ENCODE measurements at regions not wholly inside any gene's neighbourhood (a gene's known extent, or its start where the extent isn't known, plus 50 kb on each side); places are given as distances from the start of the nearest gene placed in this dataset.
"Not testable (repeated sequence)": the region's sequence is repeated elsewhere in the genome, so short reads cannot be mapped to it uniquely, and the experiment has no call there.

DNA sequence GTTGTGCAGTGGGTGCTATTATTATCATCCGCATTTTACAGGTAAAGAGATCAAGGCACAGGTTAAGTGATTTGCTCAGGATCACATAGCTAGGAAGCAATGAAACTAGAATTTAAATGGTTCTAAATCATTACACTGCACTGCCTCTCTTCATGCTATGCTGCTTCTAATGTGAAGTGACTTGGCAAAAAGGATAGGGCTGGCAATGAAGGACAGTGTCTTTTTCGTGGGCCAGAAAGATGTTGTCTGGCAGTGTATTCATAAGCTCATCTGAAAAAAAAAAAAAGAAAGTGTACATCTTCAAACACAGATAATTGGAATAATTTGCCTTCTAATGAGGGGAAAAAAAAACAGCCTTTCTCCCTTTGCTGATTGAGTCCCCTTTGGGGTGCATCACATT lies 132.2 kb upstream of the FUNDC1 start:
- DNase-seq (ENCODE audit: low spot score), result no peak

DNA sequence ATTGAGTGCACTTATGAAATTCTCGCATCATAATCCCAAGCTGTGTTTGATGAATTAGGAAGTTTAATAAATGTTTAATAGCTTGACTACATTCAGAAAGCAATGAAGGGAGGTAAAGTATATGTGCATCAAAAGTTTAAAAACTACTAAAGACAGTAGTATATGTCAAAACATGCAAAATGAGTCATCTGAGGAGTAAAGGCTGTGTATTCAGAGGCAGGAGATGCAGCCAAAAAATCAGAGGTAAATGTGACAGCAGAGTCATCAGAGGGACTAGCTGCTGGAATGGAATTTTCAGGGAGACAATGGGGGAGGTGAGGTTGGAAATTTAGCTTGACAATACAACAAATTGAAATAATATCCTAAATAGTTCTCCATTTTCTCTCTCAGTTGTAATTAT lies 127.0 kb upstream of the FUNDC1 start:
- no peak for DNase-seq (ENCODE audit: low spot score)

GRCh38 chrX:44667771-44668170 lies 125.1 kb upstream of the FUNDC1 start:
- no peak for DNase-seq (ENCODE audit: low spot score)

DNA sequence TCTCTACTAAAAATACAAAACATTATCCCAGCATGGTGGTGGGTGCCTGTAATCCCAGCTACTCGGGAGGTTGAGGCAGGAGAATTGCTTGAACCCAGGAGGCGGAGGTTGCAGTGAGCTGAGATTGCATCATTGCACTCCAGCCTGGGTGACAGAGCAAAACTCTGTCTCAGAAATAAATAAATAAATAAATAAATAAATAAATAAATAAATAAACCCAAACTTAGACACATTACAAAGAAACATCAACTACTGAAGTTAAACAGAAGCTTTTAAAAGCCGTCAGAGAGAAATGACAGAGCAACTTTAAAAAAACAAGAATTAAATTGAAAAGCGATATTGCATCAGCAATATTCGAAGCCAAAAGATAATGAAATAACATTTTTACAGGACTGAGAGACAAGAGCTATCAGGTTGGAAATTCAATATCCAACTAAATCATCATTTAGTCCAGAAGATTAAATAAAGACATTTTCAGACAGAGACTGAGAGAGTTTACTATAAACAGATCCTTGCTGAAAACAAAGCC lies 115.1 kb upstream of the FUNDC1 start:
- DNase-seq (ENCODE audit: low spot score), result not testable (repeated sequence)

GRCh38 chrX:44651358-44651757 lies 108.7 kb upstream of the FUNDC1 start:
- DNase-seq (ENCODE audit: low spot score), result no peak

DNA sequence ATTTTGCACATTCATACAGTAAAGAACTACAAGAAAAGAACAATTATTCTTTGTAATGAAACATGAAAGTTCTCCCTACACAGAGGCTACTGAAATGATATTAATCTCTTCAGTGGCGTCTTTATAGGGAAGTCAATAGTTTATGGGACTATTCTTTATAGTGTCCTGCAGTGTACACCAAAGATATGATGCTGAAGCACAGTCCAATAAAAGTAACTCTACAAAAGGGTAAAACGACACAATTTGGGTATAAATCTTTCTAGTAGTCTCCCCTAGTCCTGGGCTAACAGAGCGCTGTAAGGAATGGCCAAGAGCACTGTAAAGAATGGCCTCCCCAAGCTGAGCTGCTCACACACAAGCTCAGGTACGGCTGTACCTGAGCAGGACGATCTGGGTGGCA lies 101.1 kb upstream of the FUNDC1 start:
- DNase-seq (ENCODE audit: low spot score), result no peak

DNA sequence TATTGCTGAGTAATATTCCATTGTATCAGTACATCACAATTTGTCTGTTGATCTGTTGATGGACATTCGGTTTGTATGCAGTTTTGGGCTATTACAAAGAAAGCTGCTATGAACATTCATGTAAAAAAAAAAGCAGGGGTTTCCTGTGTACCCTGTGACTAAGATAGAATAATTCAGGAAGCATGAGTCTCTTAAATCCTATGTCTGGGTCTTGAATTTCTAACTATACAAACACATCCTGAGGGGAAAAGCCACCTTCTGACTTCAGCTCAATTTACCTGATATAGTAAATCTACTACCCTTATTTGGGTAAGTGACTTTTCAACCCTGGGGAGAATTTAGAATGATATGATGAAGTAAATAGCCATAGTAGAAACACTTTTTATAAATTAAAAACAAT lies 94.6 kb upstream of the FUNDC1 start:
- no peak for DNase-seq (ENCODE audit: low spot score)

- no peak for DNase-seq (ENCODE audit: low spot score)
These were observed 78.4 kb upstream of the FUNDC1 start for GRCh38 chrX:44621078-44621477.

DNA sequence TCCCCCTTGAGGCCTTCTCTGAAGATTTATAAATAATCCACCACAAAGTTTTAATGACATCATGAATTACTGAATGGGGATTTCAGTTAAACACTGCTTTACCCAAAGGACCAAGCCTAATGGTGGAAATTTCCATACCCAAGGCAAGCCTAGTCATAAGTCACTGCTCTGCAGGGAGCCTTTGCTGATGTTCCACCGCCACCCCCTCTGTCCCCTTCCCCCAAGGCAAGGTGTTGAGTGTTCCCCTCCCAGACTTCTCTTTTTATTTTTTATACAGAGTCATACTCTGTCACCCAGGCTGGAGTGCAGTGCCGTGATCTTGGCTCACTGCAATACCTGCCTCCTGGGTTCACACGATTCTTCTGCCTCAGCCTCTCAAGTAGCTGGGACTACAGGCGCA lies 76.4 kb upstream of the FUNDC1 start:
- no peak for DNase-seq (ENCODE audit: low spot score)

DNA sequence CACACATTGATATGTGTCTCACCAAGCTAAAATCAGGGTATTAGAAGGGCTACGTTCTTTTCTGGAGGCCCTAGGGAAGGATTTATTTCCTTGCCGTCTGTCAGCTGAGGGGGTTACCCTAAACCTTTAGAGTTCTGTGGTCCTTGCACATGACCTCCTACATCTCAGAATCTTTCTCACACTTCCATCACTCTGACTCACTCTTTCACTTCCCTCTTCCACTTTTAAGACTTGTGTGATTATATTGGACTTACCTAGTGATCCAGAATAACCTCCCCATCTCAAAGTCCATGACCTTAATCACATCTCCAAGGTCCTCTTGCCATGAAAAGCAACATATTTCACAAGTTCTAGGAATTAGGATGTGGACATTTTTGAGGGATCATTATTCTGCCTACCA lies 53.6 kb upstream of the FUNDC1 start:
- no peak for DNase-seq (ENCODE audit: low spot score)

All from CD4-positive, alpha-beta T cell treated with Interleukin-2 at 100 ng/mL for 4 hours (primary cell).